Mesendoderm (in vitro differentiated cells): ENCODE measurements at regions not wholly inside any gene's neighbourhood (a gene's known extent, or its start where the extent isn't known, plus 50 kb on each side); places are given as distances from the start of the nearest gene placed in this dataset.
"Not testable (repeated sequence)": the region's sequence is repeated elsewhere in the genome, so short reads cannot be mapped to it uniquely, and the experiment has no call there.

Experiments used
- DNase-seq: peaks from one replicate; pipeline ENCODE4 v3.0.0; 2013
- H2AK5ac ChIP-seq: 2 replicates; pipeline ENCODE4 v1.6.1; 2013; ENCODE audit warnings: low read length, inconsistent platforms
- H2BK120ac ChIP-seq: 2 replicates; pipeline ENCODE4 v1.6.1; 2013; ENCODE audit warnings: low read depth, mild to moderate bottlenecking, low read length, moderate library complexity, mixed read lengths
- H2BK15ac ChIP-seq: replicated peaks from 2 replicates; pipeline ENCODE4 v1.6.1; 2013; ENCODE audit warnings: low read depth, mild to moderate bottlenecking, moderate library complexity
- H2BK5ac ChIP-seq: 2 replicates; pipeline ENCODE4 v1.6.1; 2013; ENCODE audit warnings: low read length, inconsistent platforms
- H3K18ac ChIP-seq: 2 replicates; pipeline ENCODE4 v1.6.1; 2013; ENCODE audit warnings: mild to moderate bottlenecking, low read length, mixed read lengths
- H3K23ac ChIP-seq: one replicate; pipeline ENCODE4 v1.6.1; 2013; ENCODE audit warnings: low read length
- H3K27ac ChIP-seq: 2 replicates; pipeline ENCODE4 v1.5.1; 2013; ENCODE audit warnings: low read depth, mild to moderate bottlenecking, inconsistent platforms, low read length, moderate library complexity
- H3K27me3 ChIP-seq: 2 replicates; pipeline ENCODE4 v1.6.1; 2013; ENCODE audit warnings: low read length, control low read depth, mild to moderate bottlenecking, inconsistent platforms; ENCODE audit not compliant: insufficient read depth, poor library complexity
- H3K36me3 ChIP-seq: 2 replicates; pipeline ENCODE4 v1.6.1; 2013; ENCODE audit warnings: low read length, inconsistent platforms; ENCODE audit not compliant: control insufficient read depth, insufficient read depth
- H3K4ac ChIP-seq: one replicate; pipeline ENCODE4 v1.6.1; 2013; ENCODE audit warnings: low read depth, mild to moderate bottlenecking, low read length, moderate library complexity
- H3K4me1 ChIP-seq: 2 replicates; pipeline ENCODE4 v1.6.1; 2013; ENCODE audit warnings: low read depth, low read length, inconsistent platforms; ENCODE audit not compliant: control insufficient read depth
- H3K4me2 ChIP-seq: 2 replicates; pipeline ENCODE4 v1.6.1; 2013; ENCODE audit warnings: low read length
- H3K4me3 ChIP-seq: 2 replicates; pipeline ENCODE4 v1.5.1; 2013; ENCODE audit warnings: mild to moderate bottlenecking, low read length
- H3K56ac ChIP-seq: one replicate; pipeline ENCODE4 v1.6.1; 2013; ENCODE audit warnings: low read length
- H3K79me1 ChIP-seq: 2 replicates; pipeline ENCODE4 v1.6.1; 2013; ENCODE audit warnings: low read length, inconsistent platforms
- H3K79me2 ChIP-seq: 2 replicates; pipeline ENCODE4 v1.6.1; 2013; ENCODE audit warnings: mild to moderate bottlenecking, low read length; ENCODE audit not compliant: control insufficient read depth, insufficient read depth
- H3K9ac ChIP-seq: 2 replicates; pipeline ENCODE4 v1.6.1; 2013; ENCODE audit warnings: low read length, inconsistent platforms
- H4K5ac ChIP-seq: one replicate; pipeline ENCODE4 v1.6.1; 2013; ENCODE audit warnings: low read length
- H4K8ac ChIP-seq: one replicate; pipeline ENCODE4 v1.6.1; 2013; ENCODE audit warnings: low read depth, mild to moderate bottlenecking, control low read depth, low read length, moderate library complexity
- WGBS: extraction: QIAGEN DNeasy Blood & Tissue Kit; methylation state at CpG from one replicate; pipeline ENCODE4 v1.1.7; 2013; ENCODE audit warnings: low lambda C conversion rate, missing lambda C conversion rate; ENCODE audit not compliant: insufficient coverage; ENCODE audit errors: extremely low coverage; 5-methylcytosine and 5-hydroxymethylcytosine counted together

DNA sequence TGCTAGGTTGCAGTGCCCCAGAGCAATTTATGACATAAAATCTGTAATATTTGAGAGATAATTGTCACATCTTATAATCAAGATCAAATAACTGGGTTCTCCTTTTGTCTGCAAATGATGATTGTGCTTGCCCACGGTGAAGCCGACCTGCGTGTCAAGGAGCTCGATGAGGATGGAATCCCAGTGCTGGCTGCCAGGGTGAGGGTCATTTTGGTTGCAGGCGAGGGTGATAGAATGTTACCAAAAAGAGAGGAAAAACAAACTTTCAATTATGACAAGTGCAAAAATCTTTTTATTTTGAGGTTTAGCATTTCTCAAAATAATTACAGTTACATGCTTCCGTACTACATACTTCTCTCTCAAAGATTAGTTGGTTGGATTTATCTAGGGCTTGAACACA lies 76.4 kb upstream of the ZNF658 start:
- H2BK5ac ChIP-seq, H3K4ac ChIP-seq, H4K8ac ChIP-seq, H3K18ac ChIP-seq, H3K9ac ChIP-seq, H3K79me2 ChIP-seq, H3K4me3 ChIP-seq, H4K5ac ChIP-seq, H2BK15ac ChIP-seq, H3K23ac ChIP-seq, H3K36me3 ChIP-seq, H2BK120ac ChIP-seq, H3K4me2 ChIP-seq, H3K27ac ChIP-seq, H3K79me1 ChIP-seq, H3K4me1 ChIP-seq, H3K56ac ChIP-seq, H3K27me3 ChIP-seq, DNase-seq, H2AK5ac ChIP-seq: not testable (repeated sequence)
- no CpG with 5 or more reads among the region's 6 CpGs for WGBS

DNA sequence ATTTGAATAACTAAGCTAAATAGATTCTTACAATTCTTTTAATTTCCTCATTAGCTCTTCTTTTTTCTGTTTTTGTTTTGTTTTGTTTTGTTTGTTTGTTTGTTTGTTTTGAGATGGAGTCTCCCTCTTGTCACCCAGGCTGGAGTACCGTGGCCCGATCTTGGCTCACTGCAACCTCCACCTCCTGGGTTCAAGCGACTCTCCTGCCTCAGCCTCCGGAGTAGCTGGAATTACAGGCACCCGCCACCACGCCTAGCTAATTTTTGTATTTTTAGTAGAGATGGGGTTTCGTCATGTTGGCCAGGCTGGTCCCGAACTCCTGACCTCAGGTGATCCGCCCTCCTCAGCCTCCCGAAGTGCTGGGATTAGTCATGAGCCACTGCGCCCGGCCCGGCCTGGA lies 70.7 kb upstream of the ZNF658 start:
- H3K9ac ChIP-seq, H3K4me3 ChIP-seq, H3K4me1 ChIP-seq, H3K79me1 ChIP-seq, H3K56ac ChIP-seq, H3K23ac ChIP-seq, H3K27me3 ChIP-seq, H4K5ac ChIP-seq, H3K27ac ChIP-seq, H2BK5ac ChIP-seq, H3K36me3 ChIP-seq, H4K8ac ChIP-seq, DNase-seq, H2AK5ac ChIP-seq, H3K18ac ChIP-seq, H3K4ac ChIP-seq, H3K4me2 ChIP-seq, H2BK15ac ChIP-seq, H2BK120ac ChIP-seq, H3K79me2 ChIP-seq: not testable (repeated sequence)
- WGBS: no CpG with 5 or more reads among the region's 13 CpGs

DNA sequence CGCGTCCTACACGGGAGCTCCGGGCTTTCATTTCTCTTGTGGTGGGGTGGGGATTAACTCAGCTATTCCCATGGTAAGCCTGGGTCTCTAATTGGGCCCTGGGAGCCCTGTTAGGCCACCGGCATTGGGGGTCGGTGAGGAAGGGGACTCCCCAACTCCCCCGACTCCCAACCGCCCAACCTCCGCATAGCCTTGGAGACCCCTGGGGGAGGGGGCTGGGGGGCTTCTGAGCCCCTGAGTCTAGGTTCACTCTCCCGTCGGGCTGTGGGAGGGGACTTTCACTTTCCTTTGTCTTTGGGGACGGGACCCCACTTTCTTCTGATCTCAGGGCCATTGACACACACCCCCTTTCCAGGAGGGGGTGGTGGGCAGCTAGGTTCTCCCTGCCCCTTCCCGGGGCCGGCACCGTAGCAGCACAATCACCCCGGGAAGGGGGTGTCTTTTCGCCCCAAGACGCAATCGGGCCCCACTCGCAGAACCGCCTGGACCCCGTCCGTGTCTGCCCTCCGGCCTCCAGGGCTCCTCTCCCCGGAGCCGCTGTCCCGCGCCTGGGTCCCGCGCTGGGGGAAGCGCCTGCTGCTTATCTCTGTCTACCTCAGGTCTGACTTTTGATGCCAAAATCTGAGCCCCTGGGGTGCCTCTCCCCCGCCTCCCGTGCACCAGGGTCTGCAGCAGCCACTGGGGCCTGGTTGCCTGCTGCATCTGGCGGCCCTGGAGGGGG lies 69.6 kb upstream of the ZNF658 start:
- H3K27me3 ChIP-seq, H3K36me3 ChIP-seq, H3K18ac ChIP-seq, H3K79me1 ChIP-seq, H3K79me2 ChIP-seq, H2BK120ac ChIP-seq, H3K4me3 ChIP-seq, H2BK15ac ChIP-seq, DNase-seq, H4K8ac ChIP-seq, H3K27ac ChIP-seq, H3K4me2 ChIP-seq, H3K56ac ChIP-seq, H4K5ac ChIP-seq, H3K4me1 ChIP-seq, H2AK5ac ChIP-seq, H3K23ac ChIP-seq, H2BK5ac ChIP-seq, H3K4ac ChIP-seq, H3K9ac ChIP-seq: not testable (repeated sequence)
- WGBS: no CpG with 5 or more reads among the region's 34 CpGs

- not testable (repeated sequence) for H4K5ac ChIP-seq, H3K4ac ChIP-seq, H3K23ac ChIP-seq, H3K79me1 ChIP-seq, H2AK5ac ChIP-seq, H3K79me2 ChIP-seq, H3K27me3 ChIP-seq, H3K56ac ChIP-seq, H3K9ac ChIP-seq, H2BK15ac ChIP-seq, H4K8ac ChIP-seq, H3K27ac ChIP-seq, H3K36me3 ChIP-seq, H3K4me2 ChIP-seq, H3K4me3 ChIP-seq, H2BK5ac ChIP-seq, H2BK120ac ChIP-seq, H3K18ac ChIP-seq, H3K4me1 ChIP-seq, DNase-seq
- no CpG with 5 or more reads among the region's 7 CpGs for WGBS
Measured at GRCh38 chr9:66832222-66832621, 68.3 kb upstream of the ZNF658 start.

DNA sequence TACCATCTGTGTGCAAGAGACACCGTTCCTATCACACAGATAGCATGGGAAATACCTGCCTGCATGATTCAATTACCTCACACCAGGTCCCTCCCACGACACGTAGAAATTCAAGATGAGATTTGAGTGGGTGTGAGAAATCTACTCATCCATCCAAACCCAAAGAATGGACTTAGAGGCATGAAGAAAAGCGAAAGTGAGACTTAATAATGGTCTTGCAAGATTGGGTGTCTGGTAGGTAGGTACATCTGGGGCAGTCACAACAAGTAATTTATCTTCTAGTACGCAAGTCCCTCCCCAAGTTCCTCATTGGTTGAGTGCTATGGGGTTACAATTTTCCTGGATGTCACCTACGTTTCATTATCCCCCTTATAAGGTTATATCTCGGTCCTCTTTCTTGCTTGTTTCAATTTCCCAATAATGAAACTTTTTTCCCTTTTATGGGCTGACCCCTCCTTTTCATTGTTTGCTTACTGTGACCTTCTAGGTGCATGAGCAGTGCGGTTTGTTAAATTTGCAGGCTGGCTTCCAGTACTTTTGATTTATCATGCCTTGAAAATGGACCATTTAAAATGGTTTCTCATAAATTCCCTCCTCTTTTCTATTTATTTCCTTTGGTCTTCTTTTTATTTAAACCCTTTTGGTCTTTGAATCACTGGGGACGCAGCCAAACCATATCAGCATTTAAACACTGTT lies 63.1 kb upstream of the ZNF658 start:
- H2BK120ac ChIP-seq, H3K9ac ChIP-seq, H2AK5ac ChIP-seq, H4K5ac ChIP-seq, H4K8ac ChIP-seq, H3K27ac ChIP-seq, H3K56ac ChIP-seq, H2BK15ac ChIP-seq, H3K18ac ChIP-seq, H3K4ac ChIP-seq, H3K36me3 ChIP-seq, H3K4me2 ChIP-seq, H3K4me3 ChIP-seq, H3K79me2 ChIP-seq, H2BK5ac ChIP-seq, H3K23ac ChIP-seq, H3K27me3 ChIP-seq, H3K79me1 ChIP-seq, H3K4me1 ChIP-seq, DNase-seq: not testable (repeated sequence)
- WGBS: no CpG with 5 or more reads among the region's 9 CpGs
